IPS DF 6.9 (cell line): ENCODE measurements at regions not wholly inside any gene's neighbourhood (a gene's known extent, or its start where the extent isn't known, plus 50 kb on each side); places are given as distances from the start of the nearest gene placed in this dataset.

Experiments used
- DNase-seq: peaks from one replicate; pipeline ENCODE4 v3.0.0-alpha.2; 2013; ENCODE audit warnings: low read depth, low spot score
- H3K27ac ChIP-seq: one replicate; pipeline ENCODE4 v1.5.1; 2013; ENCODE audit warnings: low read length, control low read depth
- H3K27me3 ChIP-seq: 2 replicates; pipeline ENCODE4 v1.6.1; 2013; ENCODE audit warnings: mild to moderate bottlenecking, low read length; ENCODE audit not compliant: control insufficient read depth, insufficient read depth
- H3K36me3 ChIP-seq: 2 replicates; pipeline ENCODE4 v1.6.1; 2013; ENCODE audit warnings: low read length; ENCODE audit not compliant: control insufficient read depth, insufficient read depth
- H3K4me1 ChIP-seq: 2 replicates; pipeline ENCODE4 v1.6.1; 2013; ENCODE audit warnings: low read length; ENCODE audit not compliant: control insufficient read depth, insufficient read depth
- H3K4me3 ChIP-seq: 2 replicates; pipeline ENCODE4 v1.5.1; 2013; ENCODE audit warnings: mild to moderate bottlenecking, low read length
- H3K9me3 ChIP-seq: 2 replicates; pipeline ENCODE4 v1.6.1; 2013; ENCODE audit warnings: low read length, inconsistent platforms; ENCODE audit not compliant: control insufficient read depth, insufficient read depth
- WGBS: extraction: QIAGEN DNeasy Blood & Tissue Kit; methylation state at CpG from one replicate; pipeline ENCODE4 v1.1.7; 2013; ENCODE audit warnings: mixed read lengths, missing lambda C conversion rate; ENCODE audit not compliant: insufficient read length, insufficient coverage; 5-methylcytosine and 5-hydroxymethylcytosine counted together

DNA sequence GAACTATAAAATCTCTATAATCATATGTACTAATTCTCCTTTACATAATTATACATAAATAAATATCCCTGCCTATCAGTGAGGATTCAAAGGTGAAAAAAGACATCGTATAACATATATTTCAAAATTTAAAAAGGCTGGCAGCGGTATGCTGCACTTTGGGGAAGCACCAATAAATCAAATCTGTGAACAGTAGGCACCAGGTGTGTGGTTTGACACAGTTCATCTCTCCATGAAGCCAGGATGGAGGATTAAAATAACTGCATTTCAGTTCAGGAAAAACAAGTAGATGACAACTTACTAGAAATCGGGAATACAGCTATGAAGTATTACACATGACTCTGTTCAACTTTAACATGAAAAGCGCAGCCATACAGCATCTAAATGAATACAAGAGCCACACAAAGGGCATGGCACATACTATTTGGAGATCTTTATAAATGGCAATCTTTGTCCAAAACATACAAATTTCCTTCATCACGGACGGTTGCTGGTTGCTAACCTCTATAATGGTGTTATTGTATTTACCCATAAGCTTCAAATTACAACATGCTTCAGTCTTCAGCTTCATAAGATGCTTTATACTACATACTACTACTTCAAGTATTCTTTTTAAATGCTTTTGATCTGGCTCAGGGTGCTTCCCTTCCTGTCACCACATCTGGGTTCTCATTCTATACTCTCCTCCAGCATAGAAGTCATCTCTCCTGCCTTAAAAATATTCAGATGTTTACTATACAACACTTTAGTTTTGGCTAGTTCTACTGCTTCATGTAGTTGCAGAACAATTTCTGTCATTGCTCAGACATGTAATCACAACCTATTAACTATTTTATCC, 128.7 kb downstream of the KLF12 start:
- Histone ChIP-seq H3K27me3 (no peaks in the 10 kb centered on the region), H3K4me3 (no peak overlapping the region), H3K9me3 (no peaks in the 10 kb centered on the region), H3K27ac (no peak overlapping the region), H3K4me1 (no peaks in the 10 kb centered on the region), H3K36me3 (no peaks in the 10 kb centered on the region)
- WGBS = no CpG with 5 or more reads among the region's 6 CpGs
- no peak for DNase-seq

DNA sequence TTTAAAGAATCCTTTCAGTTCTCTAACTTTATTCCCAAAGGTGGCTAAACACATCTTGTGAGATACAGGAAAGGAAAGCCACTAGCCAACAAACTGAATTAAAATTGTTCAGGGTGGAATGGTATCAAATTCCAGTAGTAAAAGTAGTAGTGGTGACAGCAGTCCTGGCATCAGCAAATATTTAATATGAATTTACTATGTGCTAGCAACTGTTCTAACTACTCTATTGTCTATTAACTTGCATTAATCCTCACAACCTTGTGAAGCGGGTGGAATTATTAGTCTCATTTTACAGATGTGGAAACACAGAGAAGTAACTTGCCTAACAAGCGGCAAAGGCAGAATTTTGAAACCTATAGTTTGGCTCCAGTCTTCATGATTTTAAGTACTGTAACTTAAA, 130.1 kb downstream of the KLF12 start:
- no peaks in the 10 kb centered on the region for H3K9me3 ChIP-seq
- H3K27me3 ChIP-seq = no peaks in the 10 kb centered on the region
- H3K4me1 ChIP-seq = no peaks in the 10 kb centered on the region
- H3K36me3 ChIP-seq = no peaks in the 10 kb centered on the region
- H3K4me3 ChIP-seq = no peak overlapping the region
- WGBS = no CpG with 5 or more reads among the region's 2 CpGs
- DNase-seq = no peak
- no peak overlapping the region for H3K27ac ChIP-seq

DNA sequence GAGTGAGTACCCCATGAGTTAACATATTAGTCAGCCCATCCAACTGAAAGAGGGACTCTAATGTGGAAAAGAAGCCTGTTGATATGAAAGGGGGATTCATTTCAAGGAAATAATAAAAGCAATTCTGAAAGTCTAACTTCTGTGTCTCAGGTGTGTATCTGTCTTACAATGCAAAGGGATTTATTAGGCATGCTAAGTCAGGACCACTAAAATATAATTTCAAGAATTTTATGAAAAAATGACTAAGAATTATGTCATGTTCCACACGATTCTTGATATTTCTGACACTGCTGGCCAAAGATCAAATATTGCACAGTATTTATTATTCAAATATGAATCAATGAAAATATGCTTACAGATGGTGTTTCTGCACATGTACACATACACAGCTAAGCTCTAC, 130.8 kb downstream of the KLF12 start:
- Histone ChIP-seq H3K27me3 (no peaks in the 10 kb centered on the region), H3K27ac (no peak overlapping the region), H3K4me3 (no peak overlapping the region), H3K4me1 (no peaks in the 10 kb centered on the region), H3K36me3 (no peaks in the 10 kb centered on the region), H3K9me3 (no peaks in the 10 kb centered on the region)
- no peak for DNase-seq
- WGBS = no CpG with 5 or more reads among the region's 1 CpG

DNA sequence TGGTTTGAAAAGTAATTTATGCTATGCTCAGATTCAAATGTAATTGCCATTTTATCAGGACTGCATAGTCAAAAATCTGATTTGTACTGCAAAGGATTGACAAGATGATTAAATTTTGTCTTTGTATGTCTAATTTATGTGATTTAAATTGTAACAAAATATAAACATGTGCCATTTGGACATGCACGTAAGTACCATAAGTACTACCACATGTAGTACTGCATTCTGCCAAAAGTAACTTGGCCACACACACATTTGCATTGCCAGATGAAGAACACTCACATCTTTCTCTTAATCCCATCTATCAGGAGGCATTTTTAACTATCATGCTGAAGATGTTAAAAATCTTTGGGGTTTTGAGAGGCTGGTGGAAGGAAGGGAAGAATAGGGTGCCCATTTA, 133.3 kb downstream of the KLF12 start:
- H3K27me3 ChIP-seq = no peaks in the 10 kb centered on the region
- H3K4me3 ChIP-seq = no peak overlapping the region
- DNase-seq = no peak
- no peaks in the 10 kb centered on the region for H3K9me3 ChIP-seq
- WGBS = no CpG with 5 or more reads among the region's 1 CpG
- H3K4me1 ChIP-seq = no peaks in the 10 kb centered on the region
- H3K36me3 ChIP-seq = no peaks in the 10 kb centered on the region
- no peak overlapping the region for H3K27ac ChIP-seq

DNA sequence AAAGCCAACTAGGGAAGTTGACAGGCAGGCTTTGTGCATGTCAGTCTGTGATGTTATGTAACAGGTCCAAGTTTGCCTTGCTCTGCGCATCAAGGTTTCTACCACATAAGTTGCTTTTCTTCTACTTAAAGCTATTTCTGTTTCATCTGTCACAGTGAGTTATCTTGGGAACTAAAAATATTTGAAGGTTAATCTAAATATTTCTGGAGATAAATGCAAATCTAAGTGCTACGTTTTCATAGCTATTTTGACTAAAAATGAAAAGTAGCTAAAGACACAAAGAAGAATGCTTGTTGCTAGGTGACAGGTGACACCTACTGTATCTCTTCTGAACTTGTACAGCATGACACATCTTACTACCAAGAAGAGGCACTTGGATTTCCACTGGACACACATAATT, 135.6 kb downstream of the KLF12 start:
- Histone ChIP-seq H3K9me3 (no peaks in the 10 kb centered on the region), H3K4me1 (no peaks in the 10 kb centered on the region), H3K36me3 (no peaks in the 10 kb centered on the region), H3K27ac (no peak overlapping the region), H3K27me3 (no peaks in the 10 kb centered on the region), H3K4me3 (no peak overlapping the region)
- no CpG with 5 or more reads among the region's 2 CpGs for WGBS
- no peak for DNase-seq

DNA sequence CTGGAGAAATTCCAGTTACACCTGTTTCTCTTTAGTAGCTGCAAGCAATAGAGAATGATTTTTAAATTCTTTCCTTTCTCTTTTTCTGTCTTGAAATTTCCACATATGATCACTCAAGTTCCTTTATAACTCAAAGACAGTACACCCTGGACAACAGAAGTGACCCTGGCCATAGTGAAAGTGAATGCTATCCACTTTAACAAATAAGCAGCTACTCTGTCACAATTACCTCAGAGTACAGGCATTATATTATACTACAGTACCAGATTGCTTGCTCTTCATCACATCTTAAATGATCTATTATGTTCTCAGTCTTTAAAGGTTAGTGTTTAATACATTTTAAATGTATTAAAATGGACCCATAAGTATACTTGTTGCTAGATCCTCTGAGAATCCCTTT, 136.2 kb downstream of the KLF12 start:
- no peak overlapping the region for H3K4me3 ChIP-seq
- H3K9me3 ChIP-seq = no peaks in the 10 kb centered on the region
- H3K36me3 ChIP-seq = no peaks in the 10 kb centered on the region
- H3K4me1 ChIP-seq = no peaks in the 10 kb centered on the region
- H3K27ac ChIP-seq = no peak overlapping the region
- no peaks in the 10 kb centered on the region for H3K27me3 ChIP-seq
- no peak for DNase-seq

DNA sequence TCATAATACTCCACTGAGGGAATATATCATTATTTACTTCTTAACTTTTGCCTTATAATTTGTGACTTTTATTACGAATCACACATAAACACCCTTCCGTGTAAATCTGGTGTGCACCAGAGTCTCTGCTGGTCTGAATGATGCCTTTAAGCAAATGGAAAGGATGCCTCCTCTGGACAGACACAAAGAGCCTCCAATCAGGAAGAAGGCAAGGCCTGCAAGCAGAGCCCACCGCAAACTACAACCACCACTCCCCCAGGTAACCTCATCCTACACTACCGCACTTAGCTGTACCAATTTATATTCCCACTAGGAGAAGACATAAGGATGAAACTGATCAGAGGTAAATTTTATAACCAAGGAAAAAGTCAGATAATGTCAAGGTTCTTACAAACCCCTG, 137.6 kb downstream of the KLF12 start:
- Histone ChIP-seq H3K27ac (no peak overlapping the region), H3K4me1 (no peaks in the 10 kb centered on the region), H3K4me3 (no peak overlapping the region), H3K9me3 (no peaks in the 10 kb centered on the region), H3K36me3 (no peaks in the 10 kb centered on the region), H3K27me3 (no peaks in the 10 kb centered on the region)
- 100% methylated on average over 1 of the region's 4 CpGs for WGBS
- DNase-seq = no peak

DNA sequence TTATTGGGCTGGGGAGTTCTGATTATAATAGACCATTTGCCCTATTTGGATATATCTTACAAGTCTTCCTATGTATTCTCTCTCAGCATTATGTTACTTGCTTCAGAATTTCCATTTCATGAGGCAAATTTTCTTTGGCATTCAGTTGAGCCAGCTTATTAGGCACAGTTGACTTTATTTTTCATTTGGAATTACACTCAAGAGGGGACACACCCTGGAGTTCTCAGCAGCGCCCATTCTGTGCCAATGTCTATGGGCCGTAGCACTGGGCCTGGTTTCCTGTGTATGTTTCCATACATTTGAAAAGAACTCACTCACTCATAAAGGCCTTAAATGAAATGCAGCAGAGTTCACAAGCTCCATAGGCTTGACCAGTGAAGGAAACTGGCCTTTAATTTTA, 138.5 kb downstream of the KLF12 start:
- Histone ChIP-seq H3K27ac (no peak overlapping the region), H3K4me1 (no peaks in the 10 kb centered on the region), H3K9me3 (no peaks in the 10 kb centered on the region), H3K36me3 (no peaks in the 10 kb centered on the region), H3K27me3 (no peaks in the 10 kb centered on the region), H3K4me3 (no peak overlapping the region)
- no CpG with 5 or more reads among the region's 2 CpGs for WGBS
- DNase-seq = no peak

DNA sequence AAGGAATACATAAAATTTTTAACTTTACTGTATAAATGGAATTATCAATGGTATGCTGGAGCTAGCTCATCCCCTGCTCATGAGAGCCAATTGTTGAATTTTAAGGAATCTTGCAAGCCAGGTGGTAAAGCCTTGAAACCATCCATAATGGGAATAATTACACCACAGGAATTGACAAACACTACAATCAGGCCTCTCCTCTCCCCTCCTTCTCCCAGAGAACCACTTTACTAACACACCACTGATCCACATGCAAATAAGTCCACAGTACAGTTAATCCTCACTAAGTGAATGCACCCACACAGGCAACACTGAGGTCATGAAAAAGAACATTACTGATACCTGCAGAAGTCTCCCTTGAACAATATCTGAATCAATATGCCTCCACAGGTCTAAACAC, 140.5 kb downstream of the KLF12 start:
- no peaks in the 10 kb centered on the region for H3K4me1 ChIP-seq
- no peaks in the 10 kb centered on the region for H3K9me3 ChIP-seq
- no peak overlapping the region for H3K27ac ChIP-seq
- no peaks in the 10 kb centered on the region for H3K36me3 ChIP-seq
- no peak for DNase-seq
- H3K4me3 ChIP-seq = no peak overlapping the region
- H3K27me3 ChIP-seq = no peaks in the 10 kb centered on the region

DNA sequence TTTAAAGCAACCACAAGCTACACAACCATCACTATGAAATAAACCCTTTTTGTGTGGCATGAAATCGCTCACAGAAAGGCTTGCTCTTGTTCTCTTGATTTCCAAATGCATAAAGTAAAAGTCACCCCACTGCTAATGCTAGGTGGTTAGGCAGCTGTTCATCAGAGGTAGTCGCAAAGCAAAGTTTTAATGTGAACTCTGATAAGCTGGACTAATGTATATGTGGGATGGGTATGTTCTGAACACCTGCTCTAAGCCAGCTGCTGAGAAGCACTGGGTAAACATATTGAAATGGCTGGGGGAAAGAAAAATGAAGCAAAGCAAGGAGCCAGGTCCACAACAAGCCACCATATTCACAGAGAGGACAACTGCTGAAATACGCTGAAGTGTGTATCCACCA, 142.3 kb downstream of the KLF12 start:
- Histone ChIP-seq H3K36me3 (no peaks in the 10 kb centered on the region), H3K4me3 (no peak overlapping the region), H3K27ac (no peak overlapping the region), H3K9me3 (no peaks in the 10 kb centered on the region), H3K27me3 (no peaks in the 10 kb centered on the region), H3K4me1 (no peaks in the 10 kb centered on the region)
- WGBS = no CpG with 5 or more reads among the region's 3 CpGs
- no peak for DNase-seq

DNA sequence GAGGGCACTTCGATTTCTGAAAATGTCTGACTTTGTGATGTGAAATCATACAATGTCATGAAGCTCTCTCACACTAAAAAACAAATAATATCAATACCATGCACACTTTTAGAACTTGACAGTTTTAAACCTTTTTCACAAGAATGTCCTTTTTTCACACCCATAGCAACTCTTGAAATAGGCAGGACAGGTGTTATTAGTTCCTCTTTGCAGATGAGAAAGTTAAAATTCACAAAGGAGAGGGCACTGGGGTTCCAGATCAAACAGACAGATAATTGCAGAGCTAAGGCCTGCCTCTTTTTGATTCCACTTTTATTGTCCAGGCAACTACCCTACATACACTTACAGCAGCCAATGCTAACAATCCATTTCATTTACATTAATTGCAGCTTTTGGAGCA, 142.8 kb downstream of the KLF12 start:
- H3K27ac ChIP-seq = no peak overlapping the region
- no CpG with 5 or more reads among the region's 1 CpG for WGBS
- H3K9me3 ChIP-seq = no peaks in the 10 kb centered on the region
- no peaks in the 10 kb centered on the region for H3K4me1 ChIP-seq
- H3K36me3 ChIP-seq = no peaks in the 10 kb centered on the region
- H3K4me3 ChIP-seq = no peak overlapping the region
- no peak for DNase-seq
- no peaks in the 10 kb centered on the region for H3K27me3 ChIP-seq
